Suppressor macrophage treated with lipopolysaccharide for 4 hours (primary cell): ENCODE measurements at regions not wholly inside any gene's neighbourhood (a gene's known extent, or its start where the extent isn't known, plus 50 kb on each side); places are given as distances from the start of the nearest gene placed in this dataset.
"Not testable (repeated sequence)": the region's sequence is repeated elsewhere in the genome, so short reads cannot be mapped to it uniquely, and the experiment has no call there.

Experiments
- DNase-seq: peaks from one replicate; pipeline ENCODE4 v3.0.0-alpha.2; 2020

GRCh38 chr10:129059977-129060376 lies 407.1 kb upstream of the MGMT start:
- no peak for DNase-seq

GRCh38 chr10:129063212-129063611 lies 403.8 kb upstream of the MGMT start:
- no peak for DNase-seq

DNA sequence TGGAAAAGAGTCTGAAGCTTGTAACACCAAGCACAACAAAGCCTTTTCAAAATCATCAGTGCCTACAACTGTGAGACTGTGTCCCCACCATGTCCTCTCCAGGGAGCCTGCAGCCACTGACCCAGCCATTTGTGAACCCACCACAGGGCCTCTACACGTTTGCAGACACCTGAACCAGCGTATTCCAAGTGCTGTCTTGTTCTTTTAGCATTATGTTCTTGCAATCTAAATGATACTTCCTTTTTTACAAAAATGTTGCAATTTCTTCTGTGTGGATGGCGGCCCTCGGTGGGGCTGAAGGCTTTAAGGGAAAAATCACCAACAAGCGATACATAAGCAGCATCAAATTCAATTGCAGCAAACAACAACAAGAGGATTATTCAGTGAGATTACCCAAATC lies 403.2 kb upstream of the MGMT start:
- no peak for DNase-seq

- DNase-seq, result not testable (repeated sequence)
These were observed 400.5 kb upstream of the MGMT start for GRCh38 chr10:129066529-129066928.

GRCh38 chr10:129071411-129071810 lies 395.6 kb upstream of the MGMT start:
- not testable (repeated sequence) for DNase-seq

- DNase-seq, result no peak
These were observed 392.1 kb upstream of the MGMT start for GRCh38 chr10:129074939-129075338.

GRCh38 chr10:129075508-129075907 lies 391.5 kb upstream of the MGMT start:
- DNase-seq, result no peak

DNA sequence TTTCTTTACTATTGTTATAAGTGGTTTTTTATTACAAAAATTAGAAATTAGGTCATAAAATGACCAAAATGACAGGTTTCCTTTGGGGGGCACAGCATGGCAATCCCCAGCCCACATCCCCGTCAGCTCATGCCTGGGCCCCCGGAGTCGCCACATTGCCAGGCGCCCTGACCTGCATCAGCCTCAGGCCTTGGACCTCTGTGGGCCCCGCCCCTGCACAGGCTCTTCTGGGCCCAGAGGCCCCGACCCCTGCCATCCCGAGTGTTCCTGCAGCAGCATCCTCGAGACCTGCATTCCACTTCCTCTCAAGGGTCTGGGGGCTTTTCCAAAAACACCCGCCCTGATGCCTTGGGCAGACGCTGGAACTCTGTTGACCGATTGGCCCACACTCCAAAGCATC lies 391.1 kb upstream of the MGMT start:
- DNase-seq, result no peak

GRCh38 chr10:129078346-129078745 lies 388.7 kb upstream of the MGMT start:
- no peak for DNase-seq

DNA sequence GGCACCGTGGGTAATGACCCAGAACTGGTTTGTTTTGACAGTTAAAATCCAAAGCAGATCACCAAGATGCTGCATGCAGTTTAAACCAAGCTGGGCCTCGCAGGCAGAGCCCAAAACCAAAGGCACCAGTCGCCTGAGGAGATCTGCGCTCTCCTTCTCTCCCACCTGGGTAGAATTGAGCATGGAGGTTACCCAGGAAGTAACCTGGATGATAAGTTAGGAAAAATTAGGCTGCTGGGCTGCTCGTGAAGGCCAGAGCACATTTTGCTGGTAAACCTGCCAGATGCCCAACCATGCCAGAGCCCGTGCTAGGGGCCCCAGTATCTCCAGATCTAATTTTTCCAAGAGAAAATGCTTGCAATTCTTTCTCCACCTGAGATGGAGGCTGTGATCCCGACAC lies 388.3 kb upstream of the MGMT start:
- DNase-seq, result no peak

- peak; percentile 26 for DNase-seq
These were observed 387.3 kb upstream of the MGMT start for GRCh38 chr10:129079705-129080104.

GRCh38 chr10:129085811-129086210 lies 381.2 kb upstream of the MGMT start:
- no peak for DNase-seq

- DNase-seq, result no peak
These were observed 377.7 kb upstream of the MGMT start for GRCh38 chr10:129089341-129089740.

- no peak for DNase-seq
These were observed 376.9 kb upstream of the MGMT start for GRCh38 chr10:129090165-129090564.

GRCh38 chr10:129090618-129091366 lies 376.2 kb upstream of the MGMT start:
- DNase-seq, result peak; percentile 58

DNA sequence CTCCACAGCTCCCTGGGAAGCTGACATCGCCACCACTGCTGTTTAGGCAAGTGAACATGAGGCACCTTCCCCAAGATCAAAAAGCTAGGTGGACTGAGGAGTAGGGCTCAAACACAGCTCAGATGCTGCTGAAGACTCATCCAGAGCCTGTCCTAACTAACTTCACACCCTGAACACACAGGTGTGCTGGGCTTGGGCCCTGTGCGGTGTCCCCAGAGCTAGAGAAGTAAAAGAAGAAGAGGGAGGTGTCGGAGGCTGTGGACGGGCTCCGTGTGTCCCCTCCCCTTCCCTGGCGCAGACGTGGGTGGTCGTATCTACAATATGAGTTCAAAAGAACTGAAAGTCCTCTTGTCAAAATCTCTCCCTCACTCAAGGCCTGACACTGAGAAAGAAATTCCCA lies 373.4 kb upstream of the MGMT start:
- no peak for DNase-seq

GRCh38 chr10:129094233-129094632 lies 372.8 kb upstream of the MGMT start:
- no peak for DNase-seq

GRCh38 chr10:129094861-129095260 lies 372.2 kb upstream of the MGMT start:
- DNase-seq, result no peak

DNA sequence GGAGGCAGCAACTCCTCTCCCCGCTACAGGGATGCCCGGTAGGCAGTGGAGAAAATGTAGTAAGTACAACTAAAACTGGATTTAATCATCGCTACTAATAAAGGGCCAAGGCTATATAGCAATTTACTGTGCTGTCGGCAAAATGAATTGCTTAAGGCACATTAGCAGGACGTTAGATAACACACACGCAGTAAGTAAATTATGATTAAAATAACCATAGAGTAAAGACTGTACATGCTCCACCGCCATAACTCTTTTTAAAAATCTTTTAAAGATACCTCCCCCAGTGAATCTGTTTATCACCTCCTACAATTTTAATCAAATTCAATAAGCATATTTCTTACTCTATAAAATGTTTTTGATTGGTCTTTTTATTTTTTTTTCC lies 371.4 kb upstream of the MGMT start:
- DNase-seq, result no peak

GRCh38 chr10:129096065-129096984 lies 370.7 kb upstream of the MGMT start:
- no peak for DNase-seq

- no peak for DNase-seq
These were observed 369.2 kb upstream of the MGMT start for GRCh38 chr10:129097776-129098330.

GRCh38 chr10:129098517-129098916 lies 368.5 kb upstream of the MGMT start:
- no peak for DNase-seq

DNA sequence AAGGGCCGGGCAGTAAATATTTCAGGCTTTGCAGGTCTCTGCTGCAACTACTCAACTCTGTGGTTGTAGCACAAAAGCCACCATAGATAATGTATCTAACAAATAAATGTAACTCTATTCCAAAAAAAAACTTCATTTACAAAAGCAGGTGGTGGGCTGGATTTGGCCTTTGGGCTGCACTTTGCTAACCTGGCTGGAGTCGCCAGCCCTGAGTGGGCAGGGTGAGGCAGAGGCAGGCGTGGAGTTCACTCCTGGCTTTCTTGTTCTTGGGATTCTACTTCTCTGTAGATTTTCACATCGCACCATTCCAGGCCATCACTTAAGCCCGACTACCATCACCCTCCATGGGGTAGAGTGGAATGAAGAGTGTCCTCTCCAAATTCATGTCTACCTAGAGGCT lies 367.6 kb upstream of the MGMT start:
- DNase-seq, result no peak

GRCh38 chr10:129099992-129100391 lies 367.0 kb upstream of the MGMT start:
- DNase-seq, result no peak
